Endothelial cell of umbilical vein (primary cell): ENCODE measurements at regions not wholly inside any gene's neighbourhood (a gene's known extent, or its start where the extent isn't known, plus 50 kb on each side); places are given as distances from the start of the nearest gene placed in this dataset.

Source experiments
- BruUV-seq: library from RNA; stranded (reverse); fragments of 400-500 nt; replicated peaks from 2 replicates; lab custom pipeline; 2021; lab: Mats Ljungman, UMichigan
- CTCF ChIA-PET: fragments of 300-600, 350-600 bp; sonication (Branson Sonifier 250); formaldehyde crosslinking; loops from one replicate; lab custom pipeline; 2021; ENCODE audit warnings: antibody characterized with exemption, inconsistent platforms; lab: Charles Lee
- POLR2A ChIA-PET: fragments of 300-600, 350-600 bp; sonication (Branson Sonifier 250); formaldehyde crosslinking; loops from one replicate; lab custom pipeline; 2021; ENCODE audit warnings: antibody characterized with exemption, inconsistent platforms; lab: Charles Lee
- DNase-seq: peaks from one replicate; pipeline ENCODE4 v3.0.0-alpha.2; 2011; ENCODE audit warnings: low read depth, low spot score
- FAIRE-seq: peaks from 2 replicates; lab custom pipeline; 2011; peaks lifted over from hg19 to GRCh38; lab: Jason Lieb, UNC
- H2AFZ ChIP-seq: 2 replicates; pipeline ENCODE4 v1.6.0; 2012; ENCODE audit warnings: low read depth, low read length, control low read depth, inconsistent platforms
- H3K27ac ChIP-seq: 2 replicates; pipeline ENCODE4 v1.5.1; 2011; ENCODE audit warnings: low read depth, mild to moderate bottlenecking, control low read depth, low read length, moderate library complexity; ENCODE audit not compliant: insufficient read depth
- H3K27me3 ChIP-seq, 2 experiments: 2 replicates each; pipeline versions ENCODE4 v1.6.0 to v1.6.1; 2011; ENCODE audit warnings: low read length in 2 of 2, mixed read lengths in 1 of 2; ENCODE audit not compliant: control insufficient read depth in 2 of 2, insufficient read depth in 2 of 2
- H3K36me3 ChIP-seq, 2 experiments: 2 replicates in 1 of 2; 3 replicates in 1 of 2; pipeline ENCODE4 v1.5.1; 2011; ENCODE audit warnings: low read length in 2 of 2, mild to moderate bottlenecking in 1 of 2, moderate library complexity in 1 of 2; ENCODE audit not compliant: control insufficient read depth in 2 of 2, insufficient read depth in 2 of 2; ENCODE audit errors: extremely low read depth in 1 of 2
- H3K4me1 ChIP-seq: 3 replicates; pipeline ENCODE4 v1.5.1; 2011; ENCODE audit warnings: mild to moderate bottlenecking, low read length; ENCODE audit not compliant: control insufficient read depth, insufficient read depth; ENCODE audit errors: extremely low read depth
- H3K4me2 ChIP-seq: 2 replicates; pipeline ENCODE4 v1.6.1; 2011; ENCODE audit warnings: low read length, control low read depth, mixed read lengths; ENCODE audit not compliant: insufficient read depth
- H3K4me3 ChIP-seq, 3 experiments: fragments of 200-600 bp in 1 of 3; sonication (generic), shearing (Covaris generic) in 1 of 3; replicated peaks in 1 of 3; 2 replicates each; pipeline ENCODE4 v1.5.1; 2011 to 2016; ENCODE audit warnings: control low read depth in 3 of 3, low read length in 3 of 3, mild to moderate bottlenecking in 2 of 3, inconsistent platforms in 1 of 3, low read depth in 1 of 3, moderate library complexity in 1 of 3; ENCODE audit not compliant: insufficient read depth in 1 of 3
- H3K79me2 ChIP-seq: 2 replicates; pipeline ENCODE4 v1.6.0; 2012; ENCODE audit warnings: low read length, inconsistent platforms; ENCODE audit not compliant: control insufficient read depth, insufficient read depth
- H3K9ac ChIP-seq: replicated peaks from 2 replicates; pipeline ENCODE3; 2011; ENCODE audit warnings: low read length, control low read depth; ENCODE audit not compliant: insufficient read depth; ENCODE audit errors: extremely low read depth
- H3K9me1 ChIP-seq: replicated peaks from 3 replicates; pipeline ENCODE4 v1.6.0; 2011; ENCODE audit warnings: mild to moderate bottlenecking, low read length; ENCODE audit not compliant: control insufficient read depth, insufficient read depth; ENCODE audit errors: extremely low read depth
- H3K9me3 ChIP-seq: replicated peaks from 2 replicates; pipeline ENCODE4 v1.5.1; 2012; ENCODE audit warnings: low read length, inconsistent platforms; ENCODE audit not compliant: control insufficient read depth, insufficient read depth
- H4K20me1 ChIP-seq: replicated peaks from 2 replicates; pipeline ENCODE3; 2011; ENCODE audit warnings: mild to moderate bottlenecking, low read length; ENCODE audit not compliant: control insufficient read depth, insufficient read depth; ENCODE audit errors: extremely low read depth
- CTCF ChIP-seq, 2 donors: IDR thresholded peaks; 1 replicate in 1 of 2; 2 replicates in 1 of 2; pipeline ENCODE4 v1.5.1; 2011; ENCODE audit warnings: low read length in 2 of 2, mild to moderate bottlenecking in 2 of 2, moderate library complexity in 2 of 2, control low read depth in 1 of 2, inconsistent platforms in 1 of 2, low read depth in 1 of 2; ENCODE audit not compliant: insufficient read depth in 1 of 2; ENCODE audit errors: extremely low read depth in 1 of 2
- EZH2 ChIP-seq: IDR thresholded peaks from 2 replicates; pipeline ENCODE4 v1.6.1; 2012; ENCODE audit warnings: borderline replicate concordance, low read depth, mild to moderate bottlenecking, moderate library complexity, low read length, inconsistent platforms; ENCODE audit not compliant: severe bottlenecking
- FOS ChIP-seq: IDR thresholded peaks from 2 replicates; pipeline ENCODE4 v1.6.1; 2011; ENCODE audit warnings: mild to moderate bottlenecking, low read length, moderate library complexity, borderline replicate concordance; ENCODE audit not compliant: insufficient read depth
- GATA2 ChIP-seq: IDR thresholded peaks from 2 replicates; pipeline ENCODE4 v1.7.0; 2011; ENCODE audit warnings: low read depth, mild to moderate bottlenecking, moderate library complexity, mixed read lengths, low read length; ENCODE audit not compliant: insufficient read length, insufficient read depth
- JUN ChIP-seq: IDR thresholded peaks from 2 replicates; pipeline ENCODE4 v1.6.1; 2011; ENCODE audit warnings: borderline replicate concordance, low read depth; ENCODE audit not compliant: insufficient read length, insufficient read depth
- MAX ChIP-seq: IDR thresholded peaks from 2 replicates; pipeline ENCODE4 v1.6.1; 2011; ENCODE audit not compliant: insufficient read depth, insufficient read length
- MYC ChIP-seq: IDR thresholded peaks from one replicate; pipeline ENCODE4 v1.6.1; 2011; ENCODE audit warnings: mild to moderate bottlenecking, low read depth, low read length
- POLR2A ChIP-seq: IDR thresholded peaks from 2 replicates; pipeline ENCODE4 v1.6.1; 2012; ENCODE audit warnings: low read depth, mild to moderate bottlenecking, control low read depth, low read length
- POLR2AphosphoS5 ChIP-seq: IDR thresholded peaks from 2 replicates; pipeline ENCODE4 v1.6.1; 2012; ENCODE audit warnings: low read depth, mild to moderate bottlenecking, control low read depth, low read length, moderate library complexity; ENCODE audit not compliant: insufficient read depth
- dilution Hi-C: fragments of 300-500 bp; cut with MboI; formaldehyde crosslinking; loops from one replicate; pipeline ENCODE4 v1.15.0; 2019; ENCODE audit warnings: low sequenced_read_pairs; ENCODE audit not compliant: extremely low pct_ligation_motif_present
- intact Hi-C: fragments of 100-400 bp; cut with micrococcal nuclease; formaldehyde crosslinking; loops from one replicate; pipeline ENCODE4 v1.10.0; 2022

GRCh38 chr9:38288502-38288901 is 104.0 kb upstream of the ALDH1B1 start:
- Histone ChIP-seq H3K27ac (no peak overlapping the region), H3K4me2 (no peak overlapping the region), H3K9me1 (no peaks in the 10 kb centered on the region), H3K27me3 (peaks cover under 1 to 9% of the 10 kb centered on the region in 2 experiments), H3K79me2 (no peaks in the 10 kb centered on the region), H2AFZ (no peak overlapping the region), H3K9ac (no peak overlapping the region), H3K9me3 (no peaks in the 10 kb centered on the region), H4K20me1 (no peaks in the 10 kb centered on the region), H3K36me3 (no peaks in the 10 kb centered on the region), H3K4me3 (no peak overlapping the region), H3K4me1 (no peaks in the 10 kb centered on the region)
- no peak for FAIRE-seq
- no TSS peak for BruUV-seq
- ChIA-PET POLR2A (no interaction called here), CTCF (no interaction called here)
- intact Hi-C loops: no loop called here
- dilution Hi-C loops: no loop called here
- TF ChIP-seq POLR2A: no peak
- no peak for TF ChIP-seq MAX
- no peak for TF ChIP-seq CTCF (IDR thresholded peaks at IDR 0.05; ENCODE audit: extremely low read depth in 1 of 2, insufficient read depth in 1 of 2, low read depth in 1 of 2, low read length in 2 of 2)
- TF ChIP-seq MYC: no peak
- no peak for TF ChIP-seq POLR2AphosphoS5
- TF ChIP-seq EZH2: no peak
- no peak for TF ChIP-seq GATA2
- no peak for TF ChIP-seq FOS
- no peak for TF ChIP-seq JUN
- no peak for DNase-seq
